GM18502 (cell line): ENCODE measurements at regions not wholly inside any gene's neighbourhood (a gene's known extent, or its start where the extent isn't known, plus 50 kb on each side); places are given as distances from the start of the nearest gene placed in this dataset.

Source experiments
- ATAC-seq: cut with Tn5 transposase; IDR thresholded peaks from one replicate; pipeline ENCODE4 v1.9.1; 2021; ENCODE audit warnings: mild to moderate bottlenecking; ENCODE audit not compliant: unreplicated experiment, poor library complexity

GRCh38 chr12:98438656-98439230 is 76.6 kb upstream of the TMPO start:
- ATAC-seq = no peak

- ATAC-seq = no peak
Measured at GRCh38 chr12:98439471-98439951, 75.9 kb upstream of the TMPO start.

- ATAC-seq = no peak
Measured at GRCh38 chr12:98439981-98440581, 75.3 kb upstream of the TMPO start.

GRCh38 chr12:98446060-98446459 is 69.3 kb upstream of the TMPO start:
- ATAC-seq = no peak

DNA sequence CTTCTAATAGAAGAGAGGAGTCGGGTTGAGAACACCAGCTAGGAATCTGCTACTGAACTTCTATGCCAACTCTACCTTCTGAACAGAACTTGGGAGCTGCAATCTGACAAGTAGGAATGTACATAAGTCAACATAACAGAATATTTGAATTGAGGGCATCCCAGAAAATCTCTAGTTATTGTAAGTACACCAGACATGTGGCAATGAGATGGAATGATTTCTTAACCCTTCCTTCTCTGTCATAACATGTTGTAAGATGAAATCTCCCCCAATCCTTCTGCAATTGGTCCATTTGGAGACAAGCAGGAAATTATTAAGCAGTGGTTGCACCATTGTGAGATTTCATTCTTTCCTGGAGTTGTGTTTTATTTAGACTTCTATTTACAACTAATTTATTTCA is 68.7 kb upstream of the TMPO start:
- no peak for ATAC-seq

DNA sequence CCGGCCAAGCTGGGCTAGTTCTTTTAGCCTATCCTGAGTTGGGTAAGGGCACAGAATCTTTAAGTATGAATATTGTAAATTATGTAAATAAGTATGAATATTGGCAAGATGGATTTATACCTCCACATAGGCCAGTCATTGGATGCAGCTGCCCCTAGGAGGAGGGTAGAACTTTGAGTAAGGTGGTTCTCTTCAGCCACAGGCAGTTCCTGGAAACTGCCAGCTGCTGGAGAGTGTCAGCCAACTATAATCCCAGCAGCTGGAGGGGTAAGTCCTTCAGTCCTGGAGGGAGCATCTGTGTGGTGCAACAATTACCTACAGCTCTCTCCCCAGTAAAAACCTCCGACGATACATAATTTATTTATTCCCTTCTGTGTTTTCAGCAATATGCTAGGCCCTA is 65.8 kb upstream of the TMPO start:
- no peak for ATAC-seq

GRCh38 chr12:98453070-98453469 is 62.3 kb upstream of the TMPO start:
- no peak for ATAC-seq

DNA sequence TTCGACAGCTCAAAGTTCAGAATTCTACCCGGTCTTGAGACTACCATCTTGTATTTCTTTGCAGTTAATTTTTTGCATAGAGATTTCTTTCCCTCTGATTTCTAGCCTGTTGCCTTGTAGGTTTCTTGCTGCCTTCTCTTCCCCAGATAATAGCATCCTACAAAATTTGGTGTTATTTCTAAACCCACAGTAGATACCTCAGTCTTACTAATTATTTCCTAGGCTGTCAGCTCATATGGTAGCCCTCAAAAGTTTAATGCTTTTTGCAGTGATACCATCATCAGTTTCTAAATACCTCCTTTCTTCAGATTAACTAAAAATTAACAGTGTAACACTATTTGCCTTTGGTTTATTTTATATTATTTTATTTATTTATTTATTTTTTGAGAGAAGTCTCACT is 61.9 kb upstream of the TMPO start:
- no peak for ATAC-seq

- ATAC-seq = no peak
Measured at GRCh38 chr12:98456041-98456440, 59.3 kb upstream of the TMPO start.

DNA sequence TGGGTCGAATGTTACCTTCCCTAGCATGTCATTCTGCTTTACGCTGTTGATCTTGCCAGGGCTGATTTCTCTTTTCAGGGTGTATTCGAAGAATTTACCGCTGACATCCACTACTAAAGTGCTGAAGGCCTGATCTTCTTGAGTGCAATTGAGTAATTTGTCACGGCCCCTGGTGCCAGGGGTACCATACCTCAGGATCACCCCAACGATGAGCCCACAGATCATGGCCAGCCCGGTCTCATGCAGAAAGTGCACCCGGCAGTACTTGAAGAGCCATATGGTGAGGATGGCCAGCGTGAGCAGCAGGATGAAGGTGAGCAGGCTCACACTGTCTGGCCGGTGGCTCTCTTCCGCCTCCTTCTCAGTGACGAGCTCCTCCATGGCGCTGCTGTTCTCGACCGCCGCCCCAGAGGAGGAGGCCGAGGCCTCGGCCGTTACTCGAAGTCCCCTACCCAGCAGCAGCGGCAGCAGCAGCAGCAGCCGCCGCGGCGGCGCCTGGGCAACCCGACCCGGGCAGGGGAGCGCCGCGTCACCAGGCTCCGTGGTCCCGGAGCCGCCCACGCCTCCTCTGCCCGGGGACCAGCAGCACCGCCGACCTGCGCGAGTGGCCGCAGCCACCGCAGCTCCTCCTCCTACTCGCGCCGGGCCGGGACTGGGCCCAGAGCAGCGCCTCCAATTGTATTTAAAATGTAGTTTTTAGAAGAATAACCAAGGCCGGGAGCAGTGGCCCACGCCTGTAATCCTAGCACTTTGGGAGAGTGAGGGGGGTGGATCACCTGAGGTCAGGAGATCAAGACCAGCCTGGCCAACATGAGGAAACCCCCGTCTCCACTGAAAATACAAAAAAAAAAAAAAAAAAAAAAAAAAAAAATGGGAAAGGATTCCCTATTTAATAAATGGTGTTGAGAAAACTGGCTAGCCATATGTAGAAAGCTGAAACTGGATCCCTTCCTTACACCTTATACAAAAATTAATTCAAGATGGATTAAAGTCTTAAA is 58.5 kb upstream of the TMPO start:
- ATAC-seq = no peak

GRCh38 chr12:98464190-98464589 is 51.2 kb upstream of the TMPO start:
- ATAC-seq = no peak

GRCh38 chr12:98465505-98465904 is 49.9 kb upstream of the TMPO start:
- ATAC-seq = no peak
